Pancreas (tissue), 10 donors: ENCODE measurements at regions not wholly inside any gene's neighbourhood (a gene's known extent, or its start where the extent isn't known, plus 50 kb on each side); places are given as distances from the start of the nearest gene placed in this dataset.

Source experiments
- ATAC-seq, 4 donors: fragments of 200-7000 bp; cut with Tn5 transposase; one replicate each; pipeline versions ENCODE4 v1.8.0 to v1.9.1; 2020; ENCODE audit warnings: mild to moderate bottlenecking in 4 of 4, moderate library complexity in 4 of 4
- DNase-seq, 6 donors: peaks; one replicate each; pipeline ENCODE4 v3.0.0-alpha.2; 2020
- FAIRE-seq: peaks from 2 replicates; lab custom pipeline; 2012; peaks lifted over from hg19 to GRCh38; lab: Jason Lieb, UNC
- H3K27ac ChIP-seq, 4 donors: fragments of 200-600 bp; sonication (generic); 1 replicate in 3 of 4; 2 replicates in 1 of 4; pipeline versions ENCODE4 v1.5.0 to v1.8.0; 2020
- H3K27me3 ChIP-seq, 4 donors: fragments of 200-600 bp; one replicate each; pipeline ENCODE4 v1.8.0; 2021
- H3K36me3 ChIP-seq, 3 donors: fragments of 200-600 bp; sonication (generic) in 1 of 3; one replicate each; pipeline versions ENCODE4 v1.5.0 to v1.8.0; 2020 to 2021
- H3K4me1 ChIP-seq, 3 donors: fragments of 200-600 bp; one replicate each; pipeline ENCODE4 v1.8.0; 2021
- H3K4me3 ChIP-seq, 4 donors: fragments of 200-600 bp; sonication (generic) in 2 of 4; one replicate each; pipeline versions ENCODE4 v1.5.0 to v1.8.0; 2020 to 2021
- H3K9me3 ChIP-seq, 4 donors: fragments of 200-600 bp; one replicate each; pipeline ENCODE4 v1.8.0; 2021
- CTCF ChIP-seq, 4 donors: fragments of 200-600 bp; sonication (generic) in 3 of 4; IDR thresholded peaks; one replicate each; pipeline versions ENCODE4 v1.5.0 to v1.8.0; 2021; ENCODE audit warnings: antibody characterized with exemption in 4 of 4
- WGBS, 2 donors: extraction: QIAGEN DNeasy Blood & Tissue Kit; methylation state at CpG; one replicate each; pipeline ENCODE4 v1.1.7; 2013; 5-methylcytosine and 5-hydroxymethylcytosine counted together
- intact Hi-C, 3 donors: fragments of 100-400 bp; cut with DNase I; formaldehyde crosslinking; loops; one replicate each; pipeline versions ENCODE4 v1.11.1 to v1.14.2; 2022
- donor health status: healthy with polysubstance abuse.
- donor health status: DM: no; HTN: no; CAD: no; lungs with moderate emphysema.
- donor health status: DM: no; HTN: no; CAD: no.
- donor health status: control.
- donor health status: control.
- donor health status: Bipolar disorder and iron deficiency.
- donor health status: DM: yes; HTN: yes; CAD: no.
- donor health status: DM: no; HTN: no; CAD: no.
- donor health status: DM: no; HTN: no; CAD: no.
- donor health status: DM: yes; HTN: yes; CAD: no.

DNA sequence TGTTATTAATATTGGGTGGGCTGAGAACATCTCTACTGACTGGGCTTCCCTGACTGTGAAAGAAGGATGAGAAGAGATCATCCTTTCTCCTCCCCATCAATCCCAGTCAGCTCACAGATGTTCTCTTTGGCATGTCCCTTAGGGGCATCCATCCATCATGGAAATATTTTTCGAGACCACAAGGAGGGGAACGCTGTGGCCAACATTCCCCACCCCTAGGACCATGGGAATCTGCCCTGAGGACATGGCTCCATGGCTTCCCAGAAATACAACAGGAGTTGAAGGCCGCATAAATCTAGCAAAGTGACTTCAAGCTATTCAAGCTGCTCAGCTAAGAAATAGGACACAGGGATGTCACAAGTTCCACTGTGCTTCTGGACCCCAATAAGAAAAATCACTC lies 456.8 kb downstream of the MED13L start:
- TF ChIP-seq CTCF (IDR thresholded peaks at IDR 0.05), result no peak
- 47 to 50% methylated on average over 3 of the region's 3 CpGs for WGBS, 2 donors
- Histone ChIP-seq H3K9me3 (no peaks in the 10 kb centered on the region), H3K36me3 (no peaks in the 10 kb centered on the region), H3K27me3 (no peaks in the 10 kb centered on the region), H3K27ac (no peak overlapping the region), H3K4me1 (no peaks in the 10 kb centered on the region), H3K4me3 (no peak overlapping the region)
- ATAC-seq (no peak), DNase-seq (no peak), FAIRE-seq (no peak)
- intact Hi-C loops, result no loop called here

GRCh38 chr12:115818973-115819372 lies 458.5 kb downstream of the MED13L start:
- Histone ChIP-seq H3K36me3 (no peaks in the 10 kb centered on the region), H3K9me3 (no peaks in the 10 kb centered on the region), H3K27me3 (no peaks in the 10 kb centered on the region), H3K27ac (no peak overlapping the region), H3K4me1 (no peaks in the 10 kb centered on the region), H3K4me3 (no peak overlapping the region)
- no peak for TF ChIP-seq CTCF (IDR thresholded peaks at IDR 0.05)
- DNase-seq (no peak), FAIRE-seq (no peak), ATAC-seq (no peak)
- WGBS, 2 donors, result 74 to 77% methylated on average over 5 of the region's 5 CpGs
- intact Hi-C loops, result no loop called here

GRCh38 chr12:115817389-115817788 lies 460.1 kb downstream of the MED13L start:
- Histone ChIP-seq H3K27ac (no peak overlapping the region), H3K36me3 (no peaks in the 10 kb centered on the region), H3K4me1 (no peaks in the 10 kb centered on the region), H3K9me3 (no peaks in the 10 kb centered on the region), H3K27me3 (no peaks in the 10 kb centered on the region), H3K4me3 (no peak overlapping the region)
- no peak for DNase-seq
- FAIRE-seq, result no peak
- ATAC-seq, result no peak
- TF ChIP-seq CTCF (IDR thresholded peaks at IDR 0.05), result no peak
- 12 to 17% methylated on average over 9 of the region's 9 CpGs for WGBS, 2 donors
- intact Hi-C loops, result no loop called here

DNA sequence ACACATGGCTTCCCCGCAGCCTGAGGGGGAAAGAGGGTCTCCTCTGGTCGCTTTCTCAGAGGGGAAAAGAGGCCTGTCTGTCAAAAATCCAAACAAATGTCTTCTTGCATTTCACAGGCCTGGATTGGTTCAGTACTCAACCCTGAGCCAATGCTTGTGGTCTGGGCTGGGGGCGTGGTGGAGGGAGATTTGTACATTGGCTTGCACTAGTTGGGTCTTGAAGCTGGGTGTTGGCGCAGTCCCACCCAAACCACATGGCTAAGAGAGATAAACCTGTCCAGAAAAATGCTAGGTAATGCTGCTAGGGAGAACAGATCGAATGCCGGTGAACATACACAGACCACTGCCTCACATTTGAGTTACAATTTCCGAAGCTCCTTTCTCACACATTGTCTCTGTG lies 461.6 kb downstream of the MED13L start:
- FAIRE-seq, result no peak
- DNase-seq, result no peak
- no peak for TF ChIP-seq CTCF (IDR thresholded peaks at IDR 0.05)
- no peaks in the 10 kb centered on the region for H3K9me3 ChIP-seq
- no peak overlapping the region for H3K4me3 ChIP-seq
- ATAC-seq, result no peak
- no peaks in the 10 kb centered on the region for H3K4me1 ChIP-seq
- peaks cover 0 to 3% (median 0%) of the 10 kb centered on the region in 4 donors for H3K27me3 ChIP-seq
- intact Hi-C loops, result no loop called here
- no peaks in the 10 kb centered on the region for H3K36me3 ChIP-seq
- H3K27ac ChIP-seq, result no peak overlapping the region
- 57 to 75% methylated on average over 7 of the region's 7 CpGs for WGBS, 2 donors

GRCh38 chr12:115813256-115813655 lies 464.2 kb downstream of the MED13L start:
- ATAC-seq, result no peak
- Histone ChIP-seq H3K27me3 (peaks cover 0 to 3% (median 0%) of the 10 kb centered on the region in 4 donors), H3K9me3 (no peaks in the 10 kb centered on the region), H3K4me1 (no peaks in the 10 kb centered on the region), H3K27ac (no peak overlapping the region), H3K4me3 (no peak overlapping the region), H3K36me3 (no peaks in the 10 kb centered on the region)
- TF ChIP-seq CTCF (IDR thresholded peaks at IDR 0.05), result no peak
- intact Hi-C loops, result no loop called here
- FAIRE-seq, result no peak
- WGBS, 2 donors, result 59 to 60% methylated on average over 2 of the region's 2 CpGs
- no peak for DNase-seq
